HCT116 (cell line): ENCODE measurements at regions not wholly inside any gene's neighbourhood (a gene's known extent, or its start where the extent isn't known, plus 50 kb on each side); places are given as distances from the start of the nearest gene placed in this dataset.

ENCODE experiments used
- ATAC-seq: fragments of 200-7000 bp; cut with Tn5 transposase; 2 replicates; pipeline ENCODE4 v1.9.1; 2020; ENCODE audit warnings: mild to moderate bottlenecking, moderate library complexity
- BruUV-seq: library from RNA; stranded (reverse); fragments of 400-500 nt; replicated peaks from 2 replicates; lab custom pipeline; 2021; lab: Mats Ljungman, UMichigan
- CTCF ChIA-PET: fragments of 300-600 bp; sonication (Branson Sonifier 250); formaldehyde crosslinking; loops from one replicate; lab custom pipeline; 2021; ENCODE audit warnings: antibody characterized with exemption; lab: Charles Lee
- POLR2A ChIA-PET: fragments of 300-600, 350-600 bp; sonication (Branson Sonifier 250); formaldehyde crosslinking; loops from one replicate; lab custom pipeline; 2021; ENCODE audit warnings: antibody characterized with exemption; lab: Charles Lee
- RAD21 ChIA-PET, 2 experiments: fragments of 300-600 bp; sonication (Branson Sonifier 250); formaldehyde crosslinking; loops; one replicate each; lab custom pipeline; 2023; ENCODE audit warnings: low total read pairs in 2 of 2; ENCODE audit not compliant: uncharacterized antibody in 2 of 2, unreplicated experiment in 2 of 2, low non-redundant PET in 1 of 2; lab: Charles Lee
- DNase-seq: peaks from one replicate; pipeline ENCODE4 v3.0.0-alpha.2; 2010; ENCODE audit warnings: low read depth, low spot score
- H2AFZ ChIP-seq: fragments of 200-600 bp; shearing (Covaris generic), sonication (generic); 2 replicates; pipeline ENCODE4 v1.6.1; 2017; ENCODE audit warnings: low read depth, mixed run types, mixed read lengths, antibody characterized with exemption, low read length; ENCODE audit not compliant: poor library complexity, severe bottlenecking
- H3K27ac ChIP-seq: 2 replicates; pipeline ENCODE4 v1.5.1; 2012; ENCODE audit warnings: low read depth, low read length
- H3K27me3 ChIP-seq: fragments of 200-600 bp; sonication (generic); 2 replicates; pipeline ENCODE4 v1.6.1; 2016; ENCODE audit warnings: mixed run types, low read length, mixed read lengths; ENCODE audit not compliant: insufficient read depth
- H3K36me3 ChIP-seq, 2 experiments: fragments of 200-500 bp in 1 of 2; fragments of 200-600 bp in 1 of 2; sonication (Bioruptor generic) in 1 of 2; sonication (generic) in 1 of 2; 2 replicates each; pipeline versions ENCODE4 v1.5.1 to v1.6.1; 2014 to 2016; ENCODE audit warnings: low read length in 2 of 2, inconsistent platforms in 1 of 2, mixed read lengths in 1 of 2, mixed run types in 1 of 2; ENCODE audit not compliant: insufficient read depth in 2 of 2, control insufficient read depth in 1 of 2
- H3K4me1 ChIP-seq, 2 experiments: fragments of 200-600 bp in 1 of 2; sonication (generic) in 1 of 2; 2 replicates each; pipeline versions ENCODE4 v1.5.1 to v1.6.1; 2012 to 2017; ENCODE audit warnings: low read length in 2 of 2, inconsistent platforms in 1 of 2, mild to moderate bottlenecking in 1 of 2, mixed read lengths in 1 of 2, mixed run types in 1 of 2, moderate library complexity in 1 of 2; ENCODE audit not compliant: insufficient read depth in 2 of 2, control insufficient read depth in 1 of 2
- H3K4me2 ChIP-seq: fragments of 200-600 bp; sonication (generic); 2 replicates; pipeline ENCODE4 v1.6.1; 2017; ENCODE audit warnings: mixed run types, low read length, mixed read lengths
- H3K4me3 ChIP-seq, 2 experiments: fragments of 200-600 bp in 1 of 2; sonication (generic) in 1 of 2; replicated peaks in 1 of 2; 2 replicates each; pipeline ENCODE4 v1.5.1; 2011 to 2016; ENCODE audit warnings: low read length in 2 of 2, control low read depth in 1 of 2, low read depth in 1 of 2, mild to moderate bottlenecking in 1 of 2, mixed read lengths in 1 of 2, mixed run types in 1 of 2
- H3K79me2 ChIP-seq: fragments of 200-600 bp; sonication (generic); 2 replicates; pipeline ENCODE4 v1.6.1; 2017; ENCODE audit warnings: mild to moderate bottlenecking, mixed run types, low read length, moderate library complexity, mixed read lengths; ENCODE audit not compliant: insufficient read depth
- H3K9ac ChIP-seq: fragments of 200-600 bp; sonication (generic); 2 replicates; pipeline ENCODE4 v1.6.1; 2016; ENCODE audit warnings: low read length, mixed read lengths
- H3K9me2 ChIP-seq: fragments of 200-600 bp; sonication (generic), shearing (Covaris generic); 2 replicates; pipeline ENCODE4 v1.6.1; 2017; ENCODE audit warnings: mixed run types, mild to moderate bottlenecking, moderate library complexity; ENCODE audit not compliant: insufficient read depth
- H3K9me3 ChIP-seq, 2 experiments: fragments of 200-500 bp in 1 of 2; fragments of 200-600 bp in 1 of 2; sonication (Bioruptor generic) in 1 of 2; sonication (generic) in 1 of 2; 2 replicates each; pipeline ENCODE4 v1.6.1; 2014 to 2017; ENCODE audit warnings: low read length in 2 of 2, mixed read lengths in 2 of 2, inconsistent platforms in 1 of 2, low read depth in 1 of 2, mild to moderate bottlenecking in 1 of 2, mixed run types in 1 of 2, moderate library complexity in 1 of 2; ENCODE audit not compliant: control insufficient read depth in 1 of 2, insufficient read depth in 1 of 2
- H4K20me1 ChIP-seq: fragments of 200-600 bp; sonication (generic), shearing (Covaris generic); 2 replicates; pipeline ENCODE4 v1.6.1; 2017; ENCODE audit warnings: mixed run types, mild to moderate bottlenecking, moderate library complexity; ENCODE audit not compliant: insufficient read depth
- ELF1 ChIP-seq: IDR thresholded peaks from 2 replicates; pipeline ENCODE4 v1.6.1; 2012; ENCODE audit warnings: low read depth, borderline replicate concordance
- POLR2AphosphoS5 ChIP-seq: IDR thresholded peaks from 2 replicates; pipeline ENCODE4 v1.6.1; 2011; ENCODE audit warnings: mild to moderate bottlenecking, low read depth, low read length, moderate library complexity
- RAD21 ChIP-seq: IDR thresholded peaks from 2 replicates; pipeline ENCODE4 v1.6.1; 2012; ENCODE audit warnings: low read depth, mild to moderate bottlenecking
- SP1 ChIP-seq: IDR thresholded peaks from 2 replicates; pipeline ENCODE4 v1.6.1; 2012; ENCODE audit warnings: low read depth
- intact Hi-C: fragments of 100-400 bp; cut with micrococcal nuclease; formaldehyde crosslinking; loops from 2 replicates; pipeline ENCODE4 v1.10.0; 2022
- TF ChIP-seq, protein P1 (sequence below), 3 experiments: fragments of 200-600 bp in 1 of 3; sonication (generic) in 1 of 3; IDR thresholded peaks in 2 of 3; conservative IDR thresholded peaks in 1 of 3; 2 replicates each; pipeline ENCODE4 v1.5.1; 2012 to 2017; ENCODE audit warnings: low read depth in 2 of 3, low read length in 2 of 3, antibody characterized with exemption in 1 of 3, borderline replicate concordance in 1 of 3, control low read depth in 1 of 3, mild to moderate bottlenecking in 1 of 3, mixed read lengths in 1 of 3, mixed run types in 1 of 3, moderate library complexity in 1 of 3; ENCODE audit not compliant: insufficient read depth in 1 of 3

DNA sequence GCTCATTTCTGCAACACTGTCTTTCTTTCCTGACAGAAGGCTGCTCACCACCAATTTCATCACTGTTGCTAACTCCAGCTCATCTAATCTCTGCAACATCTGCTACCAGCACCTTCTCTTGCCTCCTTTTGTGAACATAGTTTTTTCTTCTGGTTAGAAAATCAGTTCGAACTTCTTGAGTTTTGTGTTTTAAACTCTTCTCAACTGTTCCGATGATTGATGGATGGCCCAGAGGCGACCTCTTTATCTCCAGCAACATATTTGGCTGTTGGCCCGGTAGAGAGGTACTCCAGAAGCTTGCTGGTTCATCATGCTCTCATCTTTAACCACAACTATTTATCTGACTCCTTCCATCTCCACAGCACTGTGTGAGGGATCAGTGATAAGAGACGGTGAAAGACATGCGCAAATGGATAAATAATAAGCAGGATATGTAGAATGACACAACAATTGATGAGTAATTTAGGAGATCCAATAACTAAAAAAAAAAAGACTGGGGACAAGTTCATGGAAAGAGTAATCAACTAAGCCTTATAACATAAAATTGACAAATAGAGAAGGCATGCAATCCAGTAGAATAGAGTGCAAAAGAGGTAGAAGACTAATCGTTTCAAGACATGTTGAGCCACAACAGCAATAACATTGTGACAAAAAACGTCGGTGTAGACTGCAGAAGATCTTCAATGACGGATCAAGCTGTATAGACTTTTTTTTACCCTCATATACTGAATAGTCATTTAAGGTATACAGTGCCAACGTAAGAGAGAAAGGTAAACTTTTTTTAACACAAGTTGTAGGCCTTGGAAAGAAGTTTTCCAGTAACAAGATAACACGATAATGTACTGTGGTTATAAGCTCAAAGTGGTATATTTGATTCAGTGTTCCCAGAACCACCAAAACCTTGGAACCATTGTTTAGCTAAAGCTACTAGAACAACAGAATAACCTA is 152.2 kb downstream of the CRPPA start (continued):
- TF ChIP-seq, protein P1, sequence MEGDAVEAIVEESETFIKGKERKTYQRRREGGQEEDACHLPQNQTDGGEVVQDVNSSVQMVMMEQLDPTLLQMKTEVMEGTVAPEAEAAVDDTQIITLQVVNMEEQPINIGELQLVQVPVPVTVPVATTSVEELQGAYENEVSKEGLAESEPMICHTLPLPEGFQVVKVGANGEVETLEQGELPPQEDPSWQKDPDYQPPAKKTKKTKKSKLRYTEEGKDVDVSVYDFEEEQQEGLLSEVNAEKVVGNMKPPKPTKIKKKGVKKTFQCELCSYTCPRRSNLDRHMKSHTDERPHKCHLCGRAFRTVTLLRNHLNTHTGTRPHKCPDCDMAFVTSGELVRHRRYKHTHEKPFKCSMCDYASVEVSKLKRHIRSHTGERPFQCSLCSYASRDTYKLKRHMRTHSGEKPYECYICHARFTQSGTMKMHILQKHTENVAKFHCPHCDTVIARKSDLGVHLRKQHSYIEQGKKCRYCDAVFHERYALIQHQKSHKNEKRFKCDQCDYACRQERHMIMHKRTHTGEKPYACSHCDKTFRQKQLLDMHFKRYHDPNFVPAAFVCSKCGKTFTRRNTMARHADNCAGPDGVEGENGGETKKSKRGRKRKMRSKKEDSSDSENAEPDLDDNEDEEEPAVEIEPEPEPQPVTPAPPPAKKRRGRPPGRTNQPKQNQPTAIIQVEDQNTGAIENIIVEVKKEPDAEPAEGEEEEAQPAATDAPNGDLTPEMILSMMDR (IDR thresholded peaks at IDR 0.05 in 2 of 3, conservative IDR thresholded peaks at IDR 0.05 in 1 of 3; ENCODE audit: borderline replicate concordance in 1 of 3, insufficient read depth in 1 of 3, low read depth in 2 of 3, low read length in 2 of 3) = no peak

DNA sequence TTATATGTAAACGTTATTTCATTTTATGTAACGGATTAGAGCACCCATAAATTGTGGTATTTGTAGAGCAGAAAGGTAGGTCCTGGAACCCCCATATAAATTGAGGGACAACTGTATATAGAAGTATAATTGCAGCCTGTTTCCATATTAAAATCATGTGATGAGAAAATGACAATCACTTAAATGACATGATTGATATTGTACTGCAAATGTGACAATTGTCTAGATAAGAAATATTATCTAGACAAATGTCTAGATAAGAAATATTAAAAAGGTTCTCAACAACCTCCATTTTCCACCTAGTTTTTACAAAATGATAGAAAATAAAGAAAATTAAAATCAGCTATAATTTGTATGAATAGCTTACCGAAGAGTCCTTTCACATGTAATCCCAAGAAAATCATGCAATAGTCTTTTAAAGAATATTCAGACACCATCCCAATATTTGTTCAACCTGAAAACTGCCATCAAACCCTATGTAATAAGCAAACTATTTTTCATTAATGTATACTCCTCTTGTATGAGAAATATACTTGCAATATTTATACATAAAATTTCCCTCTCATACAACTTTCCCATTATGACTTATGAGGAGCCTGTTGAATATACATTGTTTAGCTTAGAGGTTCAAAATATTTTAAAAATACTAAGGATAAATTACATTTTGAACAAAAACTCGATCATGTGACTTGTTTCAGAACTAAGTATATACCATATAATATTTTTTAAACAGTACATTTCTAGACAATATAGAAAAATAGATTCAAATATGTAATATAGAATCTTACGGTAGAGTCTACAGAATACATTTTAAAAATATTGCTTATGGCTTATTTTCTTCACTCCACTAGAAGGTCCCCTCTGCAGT is 153.2 kb downstream of the CRPPA start:
- no peak overlapping the region for H3K4me3 ChIP-seq
- H3K4me2 ChIP-seq = peak overlapping the region; percentile 54
- H3K79me2 ChIP-seq = no peaks in the 10 kb centered on the region
- DNase-seq (no peak), ATAC-seq (no peak)
- TF ChIP-seq ELF1 (no peak), POLR2AphosphoS5 (no peak), RAD21 (no peak), SP1 (no peak)
- no peaks in the 10 kb centered on the region for H3K36me3 ChIP-seq
- H3K9me2 ChIP-seq = no peaks in the 10 kb centered on the region
- no peaks in the 10 kb centered on the region for H3K9me3 ChIP-seq
- H2AFZ ChIP-seq = peak overlapping the region; percentile 83
- CTCF ChIA-PET = no interaction called here
- intact Hi-C loops = no loop called here
- BruUV-seq = no TSS peak
- H3K27me3 ChIP-seq = no peaks in the 10 kb centered on the region
- H3K4me1 ChIP-seq = peaks cover 31 to 49% of the 10 kb centered on the region in 2 experiments
- H3K27ac ChIP-seq = peak overlapping the region; percentile 29; the same call in 1 of the 2 replicates
- no peak overlapping the region for H3K9ac ChIP-seq
- POLR2A ChIA-PET = no interaction called here
- no peaks in the 10 kb centered on the region for H4K20me1 ChIP-seq
- RAD21 ChIA-PET = no interaction called here
